HG03196 (cell line): ENCODE measurements at regions not wholly inside any gene's neighbourhood (a gene's known extent, or its start where the extent isn't known, plus 50 kb on each side); places are given as distances from the start of the nearest gene placed in this dataset.
"Not testable (repeated sequence)": the region's sequence is repeated elsewhere in the genome, so short reads cannot be mapped to it uniquely, and the experiment has no call there.

Experiments used
- ATAC-seq: cut with Tn5 transposase; IDR thresholded peaks from one replicate; pipeline ENCODE4 v1.9.1; 2021; ENCODE audit not compliant: unreplicated experiment

GRCh38 chr12:18840997-18841396 lies 103.1 kb downstream of the CAPZA3 start:
- ATAC-seq: not testable (repeated sequence)

GRCh38 chr12:18849080-18849479 lies 111.2 kb downstream of the CAPZA3 start:
- ATAC-seq: no peak

GRCh38 chr12:18849761-18850160 lies 111.8 kb downstream of the CAPZA3 start:
- ATAC-seq: no peak

GRCh38 chr12:18850752-18851151 lies 112.8 kb downstream of the CAPZA3 start:
- ATAC-seq: no peak

- ATAC-seq: no peak
These were observed 113.4 kb downstream of the CAPZA3 start for GRCh38 chr12:18851271-18851670.

- ATAC-seq: no peak
These were observed 115.8 kb downstream of the CAPZA3 start for GRCh38 chr12:18853570-18854366.

- ATAC-seq: no peak
These were observed 119.7 kb downstream of the CAPZA3 start for GRCh38 chr12:18857656-18858055.

- no peak for ATAC-seq
These were observed 121.5 kb downstream of the CAPZA3 start for GRCh38 chr12:18859400-18859799.

GRCh38 chr12:18861287-18861858 lies 123.5 kb downstream of the CAPZA3 start:
- no peak for ATAC-seq

GRCh38 chr12:18863769-18864500 lies 126.0 kb downstream of the CAPZA3 start:
- ATAC-seq: no peak

- ATAC-seq: no peak
These were observed 127.1 kb downstream of the CAPZA3 start for GRCh38 chr12:18864900-18865561.

GRCh38 chr12:18868717-18869116 lies 130.8 kb downstream of the CAPZA3 start:
- ATAC-seq: no peak

GRCh38 chr12:18872770-18873169 lies 134.9 kb downstream of the CAPZA3 start:
- ATAC-seq: no peak

GRCh38 chr12:18878676-18879180 lies 140.8 kb downstream of the CAPZA3 start:
- no peak for ATAC-seq

GRCh38 chr12:18882690-18883089 lies 144.8 kb downstream of the CAPZA3 start:
- ATAC-seq: no peak

- no peak for ATAC-seq
These were observed 149.0 kb downstream of the CAPZA3 start for GRCh38 chr12:18886962-18887361.

GRCh38 chr12:18887368-18887767 lies 149.4 kb downstream of the CAPZA3 start:
- ATAC-seq: no peak

- ATAC-seq: no peak
These were observed 150.1 kb downstream of the CAPZA3 start for GRCh38 chr12:18888047-18888446.

GRCh38 chr12:18890621-18891020 lies 152.7 kb downstream of the CAPZA3 start:
- not testable (repeated sequence) for ATAC-seq

- no peak for ATAC-seq
These were observed 157.6 kb downstream of the CAPZA3 start for GRCh38 chr12:18895540-18895939.

- ATAC-seq: no peak
These were observed 158.0 kb downstream of the CAPZA3 start for GRCh38 chr12:18895946-18896345.
